ENCODE measurements at regions not wholly inside any gene's neighbourhood (a gene's known extent, or its start where the extent isn't known, plus 50 kb on each side); places are given as distances from the start of the nearest gene placed in this dataset.

DNA sequence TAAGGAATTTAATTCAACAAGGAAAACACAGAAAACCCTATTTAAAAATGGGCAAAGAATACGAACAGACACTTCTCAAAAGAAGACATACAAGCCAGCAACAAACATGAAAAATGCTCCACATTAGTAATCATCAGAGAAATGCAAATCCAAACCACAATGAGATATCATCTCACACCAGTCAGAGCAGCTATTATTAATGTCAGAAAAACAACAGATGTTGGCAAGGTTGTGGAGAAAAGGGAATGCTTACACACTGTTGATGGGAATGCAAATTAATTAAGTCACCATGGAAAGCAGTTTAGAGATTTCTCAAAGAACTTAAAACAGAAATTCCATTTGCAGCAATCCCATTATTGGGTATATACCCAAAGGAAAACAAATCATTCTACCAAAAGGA lies 55.2 kb downstream of the GCC1 start:
- POLR2A ChIA-PET = no interaction called here
- DNase-seq (no peak), ATAC-seq (no peak)
- Mint-ChIP-seq H3K4me1 (ENCODE audit: low read depth) (no peaks in the 10 kb centered on the region), H3K9me3 (ENCODE audit: insufficient read depth) (no peaks in the 10 kb centered on the region), H3K27ac (no peak overlapping the region), H3K4me3 (no peak overlapping the region), H3K36me3 (ENCODE audit: low read depth) (no peaks in the 10 kb centered on the region), H3K27me3 (ENCODE audit: low read depth) (peaks cover 28% of the 10 kb centered on the region)
- CTCF ChIA-PET = no interaction called here

DNA sequence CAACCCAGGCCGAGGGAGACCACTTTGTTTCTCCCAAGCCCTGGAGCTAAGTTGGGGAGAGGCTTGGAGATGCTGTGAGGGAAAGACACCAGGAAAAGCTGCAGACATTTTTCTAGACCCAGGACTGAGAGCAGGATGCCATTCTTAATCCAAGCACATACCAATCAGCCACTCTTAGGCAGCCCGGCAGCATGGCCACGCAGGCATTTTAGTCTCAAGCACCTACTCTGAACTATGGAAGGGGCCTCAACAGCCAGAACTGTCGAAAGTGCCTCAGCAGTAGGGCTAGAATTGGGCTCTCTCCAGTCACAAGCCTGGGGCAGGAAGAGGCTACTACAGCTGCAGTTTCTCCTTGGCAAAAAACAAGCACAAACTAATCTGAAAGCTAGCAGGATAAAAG lies 57.8 kb downstream of the GCC1 start:
- Mint-ChIP-seq H3K27me3 (ENCODE audit: low read depth) (peaks cover 35% of the 10 kb centered on the region), H3K36me3 (ENCODE audit: low read depth) (no peaks in the 10 kb centered on the region), H3K4me1 (ENCODE audit: low read depth) (no peaks in the 10 kb centered on the region), H3K4me3 (no peak overlapping the region), H3K9me3 (ENCODE audit: insufficient read depth) (no peaks in the 10 kb centered on the region), H3K27ac (no peak overlapping the region)
- DNase-seq = no peak
- no peak for ATAC-seq
- ChIA-PET POLR2A (no interaction called here), CTCF (no interaction called here)

DNA sequence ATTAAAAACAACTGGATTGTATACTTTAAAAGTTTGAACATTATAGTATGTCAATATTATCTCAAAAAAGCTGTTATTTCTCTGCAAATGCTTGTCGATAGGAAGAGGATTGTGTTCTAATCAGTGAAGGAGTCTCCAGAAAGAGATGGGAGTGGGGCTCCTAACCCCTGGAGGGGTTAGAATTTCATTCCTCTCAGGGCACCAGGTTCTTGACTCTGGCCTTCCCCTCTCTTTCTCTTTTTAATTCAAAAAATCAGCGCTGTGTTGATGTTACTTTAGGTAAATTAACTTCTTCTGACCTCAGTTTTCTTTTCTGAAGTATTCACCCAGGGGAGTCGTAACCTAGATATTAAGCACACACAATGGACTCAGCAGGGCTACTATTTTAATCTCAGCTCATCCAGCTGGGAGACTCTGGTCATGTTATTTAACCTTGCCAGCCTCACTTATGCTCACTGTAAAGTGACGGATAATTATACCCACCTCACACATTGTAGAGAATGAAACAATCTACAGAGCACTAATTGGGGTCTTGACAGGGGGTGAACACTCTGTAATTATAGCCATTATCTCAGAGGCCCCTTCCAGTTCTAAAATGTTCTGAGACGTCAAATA lies 59.4 kb downstream of the GCC1 start:
- ATAC-seq (no peak), DNase-seq (no peak)
- Mint-ChIP-seq H3K4me3 (no peak overlapping the region), H3K9me3 (ENCODE audit: insufficient read depth) (no peaks in the 10 kb centered on the region), H3K27me3 (ENCODE audit: low read depth) (peaks cover 40% of the 10 kb centered on the region), H3K36me3 (ENCODE audit: low read depth) (no peaks in the 10 kb centered on the region), H3K27ac (no peak overlapping the region), H3K4me1 (ENCODE audit: low read depth) (no peaks in the 10 kb centered on the region)
- POLR2A ChIA-PET = no interaction called here
- CTCF ChIA-PET = no interaction called here

DNA sequence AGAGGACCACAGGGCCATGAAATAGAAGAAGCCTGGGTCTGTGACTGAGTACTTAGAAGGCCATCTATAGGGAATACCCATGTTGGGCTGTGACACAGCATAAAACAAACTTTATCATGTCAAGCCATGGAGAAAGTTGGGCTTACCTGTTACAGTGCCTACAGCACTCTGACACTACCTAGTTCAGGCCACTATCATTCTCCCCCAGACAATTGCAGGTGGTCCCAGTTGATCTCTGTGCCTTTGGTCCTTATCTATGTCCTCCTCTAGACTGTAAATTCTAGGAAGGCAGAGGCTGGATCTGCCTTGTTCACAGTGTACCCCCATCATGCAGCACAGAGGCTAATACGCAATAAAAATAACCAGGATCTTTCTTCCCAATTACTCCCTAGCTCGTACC lies 69.1 kb downstream of the GCC1 start:
- Mint-ChIP-seq H3K4me3 (no peak overlapping the region), H3K36me3 (ENCODE audit: low read depth) (no peaks in the 10 kb centered on the region), H3K27me3 (ENCODE audit: low read depth) (peaks cover 14% of the 10 kb centered on the region), H3K9me3 (ENCODE audit: insufficient read depth) (no peaks in the 10 kb centered on the region), H3K27ac (no peak overlapping the region), H3K4me1 (ENCODE audit: low read depth) (no peaks in the 10 kb centered on the region)
- DNase-seq = no peak
- ATAC-seq = no peak
- ChIA-PET POLR2A (no interaction called here), CTCF (interaction anchor here (1.1 kb wide), 1 partner anchor 11 kb away, joined by 3 read pairs; no protein-coding TSS in a partner anchor)

DNA sequence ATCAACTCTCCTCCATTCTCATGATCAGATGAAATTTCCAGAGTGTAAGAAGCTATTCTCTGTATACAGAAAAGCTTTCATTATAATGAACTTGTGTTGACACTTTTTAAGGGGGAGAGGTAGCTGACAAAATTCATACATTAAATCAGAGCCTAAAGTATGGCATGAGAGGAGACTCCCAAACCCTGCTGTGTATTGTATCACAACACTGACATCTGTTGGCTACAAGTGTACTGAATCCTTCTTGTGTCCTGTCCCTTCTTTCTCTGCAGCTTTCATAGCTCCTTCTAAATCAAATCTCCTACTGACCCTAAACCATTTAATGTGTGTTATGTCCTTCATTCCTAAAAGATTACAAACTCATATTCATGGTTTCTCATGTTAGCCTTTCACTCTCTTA lies 70.9 kb downstream of the GCC1 start:
- POLR2A ChIA-PET = no interaction called here
- ATAC-seq = peak; percentile 53

DNA sequence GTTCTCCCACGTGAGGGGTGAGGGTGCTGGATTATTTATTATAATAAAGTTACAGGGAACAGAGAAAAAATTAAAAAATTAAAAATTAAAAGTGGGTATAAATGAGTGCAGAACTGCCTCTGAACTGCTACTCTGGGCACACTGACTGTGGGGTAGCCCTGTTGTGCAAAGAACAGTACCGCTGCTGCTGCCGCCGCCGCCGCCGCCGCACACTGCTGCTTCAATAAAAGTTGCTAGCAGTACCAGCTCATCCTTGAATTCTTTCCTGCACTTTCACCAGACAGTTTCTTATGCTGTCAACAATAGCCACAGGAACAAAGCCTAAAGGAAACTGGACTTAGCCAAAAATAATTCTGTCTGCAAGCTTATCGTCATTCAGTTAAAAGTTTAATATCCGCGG lies 72.1 kb downstream of the GCC1 start:
- H3K9me3 Mint-ChIP-seq (ENCODE audit: insufficient read depth) = no peaks in the 10 kb centered on the region
- ATAC-seq (no peak), DNase-seq (no peak)
- no peak overlapping the region for H3K27ac Mint-ChIP-seq
- POLR2A ChIA-PET = no interaction called here
- CTCF ChIA-PET = interaction anchor here (2.1 to 2.3 kb wide), 2 partner anchors 8 to 165 kb away, joined by 9 to 12 read pairs; no protein-coding TSS in a partner anchor
- no peaks in the 10 kb centered on the region for H3K4me1 Mint-ChIP-seq (ENCODE audit: low read depth)
- H3K27me3 Mint-ChIP-seq (ENCODE audit: low read depth) = peaks cover 18% of the 10 kb centered on the region
- no peak overlapping the region for H3K4me3 Mint-ChIP-seq
- H3K36me3 Mint-ChIP-seq (ENCODE audit: low read depth) = no peaks in the 10 kb centered on the region

More for the DNA sequence above, 70.9 kb downstream of the GCC1 start:
- Mint-ChIP-seq H3K4me1 (ENCODE audit: low read depth) (no peaks in the 10 kb centered on the region), H3K27ac (no peak overlapping the region), H3K9me3 (ENCODE audit: insufficient read depth) (no peaks in the 10 kb centered on the region), H3K27me3 (ENCODE audit: low read depth) (peaks cover 19% of the 10 kb centered on the region), H3K4me3 (no peak overlapping the region), H3K36me3 (ENCODE audit: low read depth) (no peaks in the 10 kb centered on the region)
- CTCF ChIA-PET = interaction anchor here (1.1 to 2.3 kb wide), 5 partner anchors 9 to 297 kb away, joined by 3 to 12 read pairs (median 4); no protein-coding TSS in a partner anchor
- DNase-seq = no peak

DNA sequence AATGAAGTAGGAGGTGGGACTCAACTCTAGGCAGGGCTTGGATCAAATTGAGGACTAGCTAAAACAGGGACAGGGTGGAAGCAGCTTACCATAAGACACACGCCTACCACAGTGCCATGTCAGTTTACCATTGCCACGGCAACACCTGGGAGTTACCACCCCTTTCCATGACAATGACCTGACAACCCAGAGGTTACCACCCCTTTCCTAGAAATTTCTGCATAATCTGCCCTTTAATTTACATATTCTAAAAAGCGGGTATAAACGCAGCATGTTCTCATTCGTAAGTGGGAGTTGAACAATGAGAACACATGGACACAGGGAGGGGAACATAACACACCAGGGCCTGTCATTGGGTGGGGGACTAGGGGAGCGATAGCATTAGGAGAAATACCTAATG lies 72.7 kb downstream of the GCC1 start:
- DNase-seq (no peak), ATAC-seq (no peak)
- ChIA-PET POLR2A (no interaction called here), CTCF (no interaction called here)
- no peak overlapping the region for H3K27ac Mint-ChIP-seq
- no peaks in the 10 kb centered on the region for H3K9me3 Mint-ChIP-seq (ENCODE audit: insufficient read depth)
- H3K4me3 Mint-ChIP-seq = no peak overlapping the region
- peaks cover 21% of the 10 kb centered on the region for H3K27me3 Mint-ChIP-seq (ENCODE audit: low read depth)
- H3K4me1 Mint-ChIP-seq (ENCODE audit: low read depth) = no peaks in the 10 kb centered on the region
- no peaks in the 10 kb centered on the region for H3K36me3 Mint-ChIP-seq (ENCODE audit: low read depth)

DNA sequence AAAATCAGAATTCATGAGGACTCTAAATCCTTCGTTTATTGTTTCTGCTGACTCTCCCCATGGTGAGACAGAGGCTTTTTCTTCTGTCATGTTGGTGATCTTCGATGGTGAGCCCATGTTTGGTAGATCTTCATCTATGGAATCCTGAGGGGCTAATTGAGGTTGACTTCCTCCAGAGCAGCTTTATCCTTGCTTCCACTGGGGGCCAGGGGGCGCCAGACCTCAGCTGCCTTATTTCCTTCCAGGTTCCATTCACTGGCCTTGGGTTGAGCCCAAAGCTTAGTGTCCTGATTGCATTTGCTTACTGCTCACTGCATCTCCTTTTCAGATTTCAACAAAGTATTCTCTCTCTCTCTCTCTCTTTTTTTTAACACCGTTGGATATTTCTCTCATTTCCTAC lies 80.7 kb downstream of the GCC1 start:
- ChIA-PET CTCF (interaction anchor here (0.9 to 1.8 kb wide), 4 partner anchors 9 to 705 kb away, joined by 3 to 9 read pairs (median 4); no protein-coding TSS in a partner anchor), POLR2A (interaction anchor here (1.0 kb wide), 1 partner anchor 112 kb away, joined by 3 read pairs; no protein-coding TSS in a partner anchor)
- H3K27ac Mint-ChIP-seq = peak overlapping the region; percentile 26
- ATAC-seq = no peak
- no peaks in the 10 kb centered on the region for H3K4me1 Mint-ChIP-seq (ENCODE audit: low read depth)
- peaks cover 19% of the 10 kb centered on the region for H3K27me3 Mint-ChIP-seq (ENCODE audit: low read depth)
- no peaks in the 10 kb centered on the region for H3K9me3 Mint-ChIP-seq (ENCODE audit: insufficient read depth)
- H3K36me3 Mint-ChIP-seq (ENCODE audit: low read depth) = no peaks in the 10 kb centered on the region
- DNase-seq = peak; percentile 33
- H3K4me3 Mint-ChIP-seq = no peak overlapping the region

DNA sequence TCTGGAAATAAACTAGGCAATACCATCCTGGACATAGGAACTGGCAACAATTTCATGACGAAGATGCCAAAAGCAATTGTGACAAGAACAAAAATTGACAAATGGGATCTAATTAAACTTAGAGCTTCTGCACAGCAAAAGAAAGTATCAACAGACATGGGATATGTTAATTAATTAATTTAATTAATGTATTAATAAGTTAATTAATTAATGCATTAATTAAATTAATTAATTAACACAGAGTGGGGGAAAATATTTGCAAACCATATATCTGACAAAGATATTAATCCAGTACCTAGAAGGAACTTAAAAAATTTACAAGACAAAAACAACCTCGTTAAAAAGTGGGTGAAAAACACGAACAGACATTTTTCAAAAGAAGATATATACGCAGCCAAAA lies 83.6 kb downstream of the GCC1 start:
- Mint-ChIP-seq H3K36me3 (ENCODE audit: low read depth) (no peaks in the 10 kb centered on the region), H3K27me3 (ENCODE audit: low read depth) (peaks cover 26% of the 10 kb centered on the region), H3K27ac (no peak overlapping the region), H3K9me3 (ENCODE audit: insufficient read depth) (no peaks in the 10 kb centered on the region), H3K4me3 (no peak overlapping the region), H3K4me1 (ENCODE audit: low read depth) (no peaks in the 10 kb centered on the region)
- ChIA-PET CTCF (no interaction called here), POLR2A (no interaction called here)
- no peak for ATAC-seq
- DNase-seq = no peak

DNA sequence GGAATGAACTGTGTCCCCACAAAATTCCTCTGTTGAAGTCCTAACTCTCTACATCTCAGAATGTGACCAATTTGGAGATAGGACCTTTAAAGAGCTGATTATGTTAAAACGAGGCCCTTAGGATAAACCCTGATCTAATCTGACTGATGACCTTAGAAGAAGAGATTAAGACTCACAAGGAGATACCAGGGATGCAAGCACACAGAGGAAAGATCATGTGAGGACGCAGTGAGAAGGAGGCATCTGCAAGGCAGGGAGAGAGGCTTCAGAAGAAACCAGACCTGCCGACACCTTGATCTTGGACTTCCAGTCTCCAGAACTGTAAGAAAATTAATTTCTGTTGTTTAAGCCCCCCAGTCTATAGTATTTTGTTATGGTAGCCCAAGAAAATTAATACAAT lies 94.9 kb upstream of the ZNF800 start:
- no peak overlapping the region for H3K4me3 Mint-ChIP-seq
- H3K36me3 Mint-ChIP-seq (ENCODE audit: low read depth) = no peaks in the 10 kb centered on the region
- H3K4me1 Mint-ChIP-seq (ENCODE audit: low read depth) = peaks cover 12% of the 10 kb centered on the region
- POLR2A ChIA-PET = no interaction called here
- no peak for DNase-seq
- CTCF ChIA-PET = interaction anchor here (0.9 kb wide), 1 partner anchor 10 kb away, joined by 3 read pairs; no protein-coding TSS in a partner anchor
- H3K27me3 Mint-ChIP-seq (ENCODE audit: low read depth) = no peaks in the 10 kb centered on the region
- ATAC-seq = no peak
- no peak overlapping the region for H3K27ac Mint-ChIP-seq
- H3K9me3 Mint-ChIP-seq (ENCODE audit: insufficient read depth) = no peaks in the 10 kb centered on the region

DNA sequence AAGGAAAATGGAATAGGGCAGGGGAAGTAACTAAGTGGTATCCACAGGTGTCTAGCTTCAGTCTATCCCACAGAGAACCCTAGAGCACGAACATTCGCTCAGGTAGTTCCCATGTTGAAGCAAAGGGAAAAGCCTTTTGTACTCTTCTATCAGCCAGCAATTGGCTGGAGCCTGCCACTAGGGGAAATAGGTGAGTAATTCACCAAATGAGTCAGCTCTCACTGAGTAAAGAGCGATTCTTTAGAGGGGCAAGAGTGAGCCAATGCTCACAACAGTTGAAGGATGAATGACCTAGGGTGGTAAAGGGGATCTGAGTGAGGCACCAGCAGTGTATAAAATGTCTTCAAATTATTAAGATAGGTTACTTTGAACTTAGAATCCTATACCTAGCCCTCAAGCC lies 94.1 kb upstream of the ZNF800 start:
- ChIA-PET CTCF (interaction anchor here (0.9 to 1.7 kb wide), 2 partner anchors 9 to 18 kb away, joined by 3 to 5 read pairs; no protein-coding TSS in a partner anchor), POLR2A (no interaction called here)
- H3K9me3 Mint-ChIP-seq (ENCODE audit: insufficient read depth) = no peaks in the 10 kb centered on the region
- no peak for ATAC-seq
- no peak overlapping the region for H3K27ac Mint-ChIP-seq
- H3K27me3 Mint-ChIP-seq (ENCODE audit: low read depth) = no peaks in the 10 kb centered on the region
- no peak for DNase-seq
- no peaks in the 10 kb centered on the region for H3K36me3 Mint-ChIP-seq (ENCODE audit: low read depth)
- H3K4me3 Mint-ChIP-seq = no peak overlapping the region
- H3K4me1 Mint-ChIP-seq (ENCODE audit: low read depth) = peaks cover 12% of the 10 kb centered on the region

DNA sequence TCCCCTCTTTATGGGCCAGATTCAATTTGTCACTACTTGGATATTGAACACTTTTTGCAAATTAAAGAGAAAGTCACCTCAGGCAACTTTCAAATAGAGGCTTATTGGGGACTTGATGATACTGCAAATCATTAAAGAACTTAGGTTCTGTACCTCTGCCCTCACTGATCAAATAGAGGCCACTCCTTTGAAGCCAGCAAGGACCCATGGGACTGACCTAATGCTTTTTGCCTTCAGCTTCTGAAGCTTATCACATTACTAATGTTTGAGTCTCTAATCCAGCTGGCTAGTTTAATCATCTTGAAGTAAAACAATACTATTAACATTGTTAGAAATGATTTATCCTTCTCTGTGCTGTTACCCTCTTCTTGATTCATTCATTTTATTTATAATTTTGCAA lies 93.0 kb upstream of the ZNF800 start:
- POLR2A ChIA-PET = no interaction called here
- no peaks in the 10 kb centered on the region for H3K27me3 Mint-ChIP-seq (ENCODE audit: low read depth)
- no peak for ATAC-seq
- H3K36me3 Mint-ChIP-seq (ENCODE audit: low read depth) = no peaks in the 10 kb centered on the region
- H3K9me3 Mint-ChIP-seq (ENCODE audit: insufficient read depth) = no peaks in the 10 kb centered on the region
- CTCF ChIA-PET = interaction anchor here (0.6 to 1.7 kb wide), 3 partner anchors 10 to 162 kb away, joined by 3 to 5 read pairs (median 4); no protein-coding TSS in a partner anchor
- H3K4me3 Mint-ChIP-seq = no peak overlapping the region
- peaks cover 12% of the 10 kb centered on the region for H3K4me1 Mint-ChIP-seq (ENCODE audit: low read depth)
- no peak for DNase-seq
- H3K27ac Mint-ChIP-seq = no peak overlapping the region

DNA sequence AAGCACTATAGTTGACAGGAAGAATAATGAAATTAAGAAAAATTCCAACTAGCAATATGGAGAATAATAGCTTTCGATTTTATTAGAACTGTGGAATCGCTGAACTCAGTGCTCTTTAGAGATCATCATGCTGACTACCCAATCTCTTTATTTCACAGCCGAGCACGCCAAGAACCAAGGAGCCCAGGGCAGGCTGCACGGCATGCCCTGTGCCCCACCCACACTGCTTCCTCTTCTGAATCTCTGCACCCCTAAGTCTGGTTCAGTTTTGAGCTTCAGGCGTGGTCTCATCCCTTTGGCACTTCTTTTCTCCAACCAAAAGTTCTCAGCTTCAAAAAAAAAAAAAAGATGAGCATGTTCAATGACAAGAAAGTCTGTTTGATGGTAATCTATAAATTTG lies 92.4 kb upstream of the ZNF800 start:
- DNase-seq (no peak), ATAC-seq (no peak)
- ChIA-PET POLR2A (no interaction called here), CTCF (interaction anchor here (0.6 to 1.7 kb wide), 3 partner anchors 10 to 162 kb away, joined by 3 to 5 read pairs (median 4); no protein-coding TSS in a partner anchor)
- Mint-ChIP-seq H3K36me3 (ENCODE audit: low read depth) (no peaks in the 10 kb centered on the region), H3K9me3 (ENCODE audit: insufficient read depth) (no peaks in the 10 kb centered on the region), H3K4me1 (ENCODE audit: low read depth) (peaks cover 12% of the 10 kb centered on the region), H3K27ac (no peak overlapping the region), H3K27me3 (ENCODE audit: low read depth) (no peaks in the 10 kb centered on the region), H3K4me3 (peak overlapping the region; percentile 24)
